Smooth muscle cell (in vitro differentiated cells): ENCODE measurements at regions not wholly inside any gene's neighbourhood (a gene's known extent, or its start where the extent isn't known, plus 50 kb on each side); places are given as distances from the start of the nearest gene placed in this dataset.
"Not testable (repeated sequence)": the region's sequence is repeated elsewhere in the genome, so short reads cannot be mapped to it uniquely, and the experiment has no call there.

Source experiments
- DNase-seq: peaks from one replicate; lab custom pipeline; 2025; ENCODE audit not compliant: unreplicated experiment; lab: John Stamatoyannopoulos, UW
- H2AFZ ChIP-seq: fragments of 200-600 bp; sonication (generic); 2 replicates; pipeline ENCODE4 v1.6.0; 2016; ENCODE audit warnings: antibody characterized with exemption, low read depth, mild to moderate bottlenecking
- H3F3A ChIP-seq: fragments of 200-600 bp; sonication (generic); 2 replicates; pipeline ENCODE4 v1.6.0; 2017; ENCODE audit warnings: antibody characterized with exemption, low read depth
- H3K27ac ChIP-seq: fragments of 200-600 bp; sonication (generic); 2 replicates; pipeline ENCODE4 v1.5.1; 2016; ENCODE audit warnings: low read depth, mild to moderate bottlenecking
- H3K27me3 ChIP-seq: fragments of 200-600 bp; sonication (generic); 2 replicates; pipeline ENCODE4 v1.6.1; 2016; ENCODE audit warnings: low read depth, mild to moderate bottlenecking
- H3K36me3 ChIP-seq: fragments of 200-600 bp; sonication (generic); 2 replicates; pipeline ENCODE4 v1.5.1; 2016; ENCODE audit warnings: low read depth
- H3K4me1 ChIP-seq: fragments of 200-600 bp; sonication (generic); 2 replicates; pipeline ENCODE4 v1.5.1; 2016; ENCODE audit warnings: low read depth
- H3K4me2 ChIP-seq: fragments of 200-600 bp; sonication (generic); 2 replicates; pipeline ENCODE4 v1.6.0; 2016; ENCODE audit warnings: mild to moderate bottlenecking
- H3K4me3 ChIP-seq: fragments of 200-600 bp; sonication (generic); 2 replicates; pipeline ENCODE4 v1.5.1; 2016; ENCODE audit warnings: mild to moderate bottlenecking
- H3K79me2 ChIP-seq: fragments of 200-600 bp; sonication (generic); 2 replicates; pipeline ENCODE4 v1.6.0; 2016; ENCODE audit warnings: low read depth, mild to moderate bottlenecking
- H3K9ac ChIP-seq: fragments of 200-600 bp; sonication (generic); 2 replicates; pipeline ENCODE4 v1.6.0; 2016; ENCODE audit warnings: low read depth
- H3K9me3 ChIP-seq: fragments of 200-600 bp; sonication (generic); replicated peaks from 2 replicates; pipeline ENCODE4 v1.5.1; 2016; ENCODE audit warnings: low read depth
- H4K20me1 ChIP-seq: fragments of 200-600 bp; sonication (generic); 2 replicates; pipeline ENCODE4 v1.6.0; 2016; ENCODE audit warnings: low read depth
- CTCF ChIP-seq: fragments of 200-600 bp; sonication (generic); IDR thresholded peaks from 2 replicates; pipeline ENCODE4 v1.5.1; 2017; ENCODE audit warnings: borderline replicate concordance, mild to moderate bottlenecking, antibody characterized with exemption; ENCODE audit not compliant: insufficient read depth, poor library complexity, severe bottlenecking
- WGBS: methylation state at CpG from one replicate; pipeline ENCODE4 v1.1.7; 2016; ENCODE audit warnings: low lambda C conversion rate; 5-methylcytosine and 5-hydroxymethylcytosine counted together

GRCh38 chr1:147052677-147053076 lies 114.6 kb downstream of the NBPF12 start:
- 87% methylated on average over 5 of the region's 5 CpGs for WGBS
- Histone ChIP-seq H3F3A (no peaks in the 10 kb centered on the region), H2AFZ (no peak overlapping the region), H3K27me3 (peaks cover 6% of the 10 kb centered on the region), H3K4me1 (no peaks in the 10 kb centered on the region), H3K79me2 (no peaks in the 10 kb centered on the region), H3K4me3 (no peak overlapping the region), H3K9me3 (no peaks in the 10 kb centered on the region), H3K4me2 (no peak overlapping the region), H3K27ac (no peak overlapping the region), H4K20me1 (no peaks in the 10 kb centered on the region), H3K36me3 (no peaks in the 10 kb centered on the region), H3K9ac (no peak overlapping the region)
- no peak for DNase-seq
- no peak for TF ChIP-seq CTCF

GRCh38 chr1:147052143-147052542 lies 114.0 kb downstream of the NBPF12 start:
- no peak for DNase-seq
- no peak for TF ChIP-seq CTCF
- WGBS, result 88% methylated on average over 8 of the region's 8 CpGs

DNA sequence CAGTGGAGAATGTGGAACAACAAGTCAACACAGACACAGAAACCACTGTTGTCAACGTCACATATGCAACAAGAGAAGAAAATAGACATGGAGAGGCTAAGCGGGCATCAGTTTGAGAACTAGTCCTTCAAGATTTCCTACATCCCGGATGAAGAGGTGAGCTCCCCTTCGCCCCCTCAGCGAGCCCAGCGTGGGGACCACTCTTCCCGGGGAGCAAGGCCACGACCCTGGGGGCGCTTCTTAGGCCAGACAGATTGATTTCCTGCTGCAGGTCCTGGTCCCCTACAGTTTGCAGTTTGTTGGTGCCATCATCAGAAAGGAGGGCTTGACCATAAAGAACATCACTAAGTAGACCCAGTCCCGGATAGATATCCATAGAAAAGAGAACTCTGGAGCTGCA lies 113.0 kb downstream of the NBPF12 start:
- H4K20me1 ChIP-seq, result no peaks in the 10 kb centered on the region
- H3K36me3 ChIP-seq, result no peaks in the 10 kb centered on the region
- TF ChIP-seq CTCF, result no peak
- no peaks in the 10 kb centered on the region for H3K4me1 ChIP-seq
- WGBS, result 95% methylated on average over 10 of the region's 10 CpGs
- no peak overlapping the region for H3K9ac ChIP-seq
- no peaks in the 10 kb centered on the region for H3K79me2 ChIP-seq
- no peaks in the 10 kb centered on the region for H3F3A ChIP-seq
- H3K4me2 ChIP-seq, result no peak overlapping the region
- peaks cover 6% of the 10 kb centered on the region for H3K27me3 ChIP-seq
- no peak for DNase-seq
- no peaks in the 10 kb centered on the region for H3K9me3 ChIP-seq
- no peak overlapping the region for H3K4me3 ChIP-seq
- no peak overlapping the region for H3K27ac ChIP-seq
- H2AFZ ChIP-seq, result no peak overlapping the region

More at GRCh38 chr1:147052143-147052542, 114.0 kb downstream of the NBPF12 start:
- Histone ChIP-seq H3K27me3 (peaks cover 6% of the 10 kb centered on the region), H3K4me1 (no peaks in the 10 kb centered on the region), H3K36me3 (no peaks in the 10 kb centered on the region), H3K4me2 (no peak overlapping the region), H4K20me1 (no peaks in the 10 kb centered on the region), H3K4me3 (no peak overlapping the region), H2AFZ (no peak overlapping the region), H3K79me2 (no peaks in the 10 kb centered on the region), H3K9ac (no peak overlapping the region), H3K9me3 (no peaks in the 10 kb centered on the region), H3F3A (no peaks in the 10 kb centered on the region), H3K27ac (no peak overlapping the region)

- Histone ChIP-seq H3K4me1 (no peaks in the 10 kb centered on the region), H3K27me3 (peaks cover 6% of the 10 kb centered on the region), H3F3A (no peaks in the 10 kb centered on the region), H3K36me3 (no peaks in the 10 kb centered on the region), H3K79me2 (no peaks in the 10 kb centered on the region), H3K27ac (no peak overlapping the region), H4K20me1 (no peaks in the 10 kb centered on the region), H3K9ac (no peak overlapping the region), H2AFZ (no peak overlapping the region), H3K4me3 (no peak overlapping the region), H3K4me2 (no peak overlapping the region), H3K9me3 (no peaks in the 10 kb centered on the region)
- WGBS, result 95% methylated on average over 27 of the region's 31 CpGs
- DNase-seq, result no peak
- no peak for TF ChIP-seq CTCF
Observed at GRCh38 chr1:147050654-147051053, 112.5 kb downstream of the NBPF12 start.

GRCh38 chr1:147046863-147047394 lies 108.8 kb downstream of the NBPF12 start:
- H3K4me1 ChIP-seq, H3K36me3 ChIP-seq, H3K79me2 ChIP-seq, H3K27me3 ChIP-seq, H3K9ac ChIP-seq, H3F3A ChIP-seq, H3K4me2 ChIP-seq, H2AFZ ChIP-seq, H3K27ac ChIP-seq, H4K20me1 ChIP-seq, H3K4me3 ChIP-seq, DNase-seq, H3K9me3 ChIP-seq: not testable (repeated sequence)
- 88% methylated on average over 4 of the region's 4 CpGs for WGBS
